HG02943 (cell line): ENCODE measurements at regions not wholly inside any gene's neighbourhood (a gene's known extent, or its start where the extent isn't known, plus 50 kb on each side); places are given as distances from the start of the nearest gene placed in this dataset.

Experiments used
- ATAC-seq: cut with Tn5 transposase; IDR thresholded peaks from one replicate; pipeline ENCODE4 v1.9.1; 2021; ENCODE audit warnings: mild to moderate bottlenecking, low read depth, moderate library complexity; ENCODE audit not compliant: unreplicated experiment

DNA sequence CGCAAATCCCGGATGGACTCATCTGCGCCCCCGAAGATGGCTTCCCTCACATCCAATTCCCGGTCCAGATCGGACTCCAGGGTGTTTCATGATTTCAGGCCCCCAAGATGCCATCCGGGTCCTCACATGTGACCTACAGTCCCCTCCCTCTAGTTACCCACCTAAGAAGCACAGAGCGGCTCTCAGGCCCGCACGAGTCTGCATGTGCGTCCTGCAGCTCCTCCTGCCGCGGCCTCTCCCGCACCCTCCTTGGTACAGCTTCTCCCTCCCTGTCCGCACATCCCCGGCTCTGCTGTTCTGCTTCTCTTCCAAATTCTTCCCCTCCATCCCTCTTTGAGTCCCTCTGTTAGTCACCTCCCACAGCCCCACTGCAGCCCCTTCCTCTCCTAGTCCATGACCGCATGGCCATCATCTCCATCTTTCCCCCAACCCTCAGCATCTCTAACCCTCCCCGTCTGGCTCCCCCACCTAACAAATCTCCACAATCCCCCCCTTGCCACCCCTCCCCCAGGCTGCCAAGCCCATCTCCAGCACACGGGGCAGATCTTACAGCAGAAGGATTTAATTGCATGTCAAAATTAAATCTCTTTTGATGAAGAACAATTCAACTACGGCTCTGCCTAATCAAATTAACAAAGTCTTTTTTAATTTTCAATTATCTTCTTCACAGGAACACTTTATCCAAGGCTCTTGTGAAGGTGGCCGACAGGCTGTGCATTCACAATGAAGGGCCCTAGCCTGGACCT is 231.0 kb downstream of the RBFOX3 start:
- no peak for ATAC-seq

DNA sequence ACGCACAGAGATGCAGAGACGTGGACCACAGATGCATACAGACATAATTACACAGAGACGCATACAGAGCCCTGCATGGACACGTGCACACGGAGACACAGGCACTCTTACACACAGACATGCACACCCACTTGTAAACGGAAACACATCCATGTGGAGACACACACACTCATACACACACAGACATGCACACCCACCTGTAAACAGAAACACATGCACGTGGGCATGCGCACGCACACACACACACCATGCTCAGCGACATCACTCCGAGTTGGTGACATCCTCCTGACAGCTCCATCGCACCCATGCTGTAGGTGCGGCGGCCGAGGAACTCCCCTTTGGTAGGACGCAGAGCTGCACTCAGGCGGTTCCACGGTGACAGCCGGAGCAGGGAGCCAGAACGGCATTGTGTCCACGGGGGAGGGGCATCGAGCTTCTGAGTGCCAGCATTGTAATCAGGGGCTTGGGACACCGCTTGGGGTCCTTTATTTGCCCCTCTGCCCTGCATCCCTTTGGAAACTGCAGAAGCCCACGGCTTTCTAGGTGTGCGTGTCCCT is 233.5 kb downstream of the RBFOX3 start:
- ATAC-seq, result no peak

- no peak for ATAC-seq
Observed at GRCh38 chr17:79374807-79375206, 236.0 kb downstream of the RBFOX3 start.

- ATAC-seq, result no peak
Observed at GRCh38 chr17:79374087-79374689, 236.7 kb downstream of the RBFOX3 start.

DNA sequence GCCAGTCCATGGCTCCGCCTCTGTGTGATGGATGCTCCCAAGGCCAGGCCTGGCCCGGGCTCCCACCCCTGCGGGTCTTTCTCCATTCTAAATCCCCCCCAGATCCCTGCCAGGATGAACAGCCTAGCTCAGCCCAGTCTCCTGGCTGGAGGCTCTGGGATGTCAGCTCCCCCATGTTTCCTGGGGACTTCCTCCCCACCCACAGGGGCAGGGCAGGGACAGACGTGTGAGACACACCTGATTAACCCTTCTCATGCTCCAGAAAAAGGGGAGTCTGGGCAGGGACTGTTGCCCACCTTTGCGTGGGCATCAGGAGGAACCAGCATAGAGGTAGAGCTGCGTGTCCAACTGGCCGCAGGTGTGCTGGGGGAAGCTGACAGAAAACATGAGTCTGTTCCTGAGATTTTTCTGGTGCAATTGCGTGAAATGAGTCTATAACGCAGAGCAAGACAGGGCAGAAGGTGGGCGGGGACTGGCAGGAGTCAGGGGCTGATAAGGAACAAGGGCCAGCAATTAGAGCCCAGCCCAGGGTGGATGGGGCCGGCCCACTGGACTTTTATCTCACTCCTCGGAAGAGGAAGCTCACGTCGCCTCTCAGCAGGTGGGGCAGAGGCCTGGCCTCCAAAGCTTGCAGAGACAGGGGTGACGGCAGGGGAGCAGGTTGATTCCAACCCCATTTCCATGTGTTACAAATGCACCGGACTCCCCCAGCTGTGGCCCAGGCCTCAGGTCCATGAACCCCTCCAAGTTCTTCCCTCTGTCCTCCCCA is 238.2 kb downstream of the RBFOX3 start:
- ATAC-seq, result no peak

- ATAC-seq, result no peak
Observed at GRCh38 chr17:79371984-79372383, 238.9 kb downstream of the RBFOX3 start.

GRCh38 chr17:79370594-79370993 is 240.3 kb downstream of the RBFOX3 start:
- ATAC-seq, result no peak

GRCh38 chr17:79370126-79370525 is 240.7 kb downstream of the RBFOX3 start:
- no peak for ATAC-seq

DNA sequence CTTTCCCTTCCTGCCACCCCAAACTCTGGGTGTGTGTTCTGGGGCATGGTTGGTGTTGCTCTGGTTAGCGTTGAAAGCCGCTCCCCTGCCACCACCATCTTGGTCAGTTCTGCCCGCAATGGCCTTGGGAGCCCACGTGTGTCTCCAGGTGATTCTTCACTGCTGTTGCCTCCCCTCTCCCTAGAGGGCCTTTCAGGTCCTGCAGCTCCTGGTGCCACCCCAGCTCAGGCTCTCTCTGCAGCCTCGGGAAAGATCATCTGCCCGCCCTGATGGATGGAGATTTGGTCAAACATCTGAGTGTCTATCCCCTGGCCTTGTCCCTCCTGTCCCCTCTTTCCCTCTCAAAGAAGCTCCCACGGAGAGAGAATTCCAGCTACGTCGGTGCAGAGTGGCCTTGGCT is 241.3 kb downstream of the RBFOX3 start:
- ATAC-seq, result no peak

DNA sequence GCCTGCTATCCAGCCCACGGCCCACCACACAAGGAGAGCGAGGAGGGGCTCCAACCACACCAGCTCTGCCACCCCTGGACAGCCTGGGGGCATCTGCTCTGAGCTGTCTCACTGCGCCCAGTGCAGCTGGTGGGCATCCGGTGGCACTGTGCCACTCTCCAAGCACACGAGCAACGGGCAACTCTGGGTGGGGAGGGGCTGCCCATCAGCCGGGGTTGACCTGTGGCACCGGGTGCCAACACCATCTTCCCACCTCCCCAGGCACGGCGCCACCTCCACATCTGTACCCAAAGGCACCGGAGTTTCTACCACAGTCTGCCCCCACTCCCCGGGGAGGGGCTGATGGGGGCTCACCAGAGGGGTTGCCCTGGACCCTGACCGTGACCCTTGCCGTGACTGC is 241.8 kb downstream of the RBFOX3 start:
- no peak for ATAC-seq

- no peak for ATAC-seq
Observed at GRCh38 chr17:79368521-79368920, 242.3 kb downstream of the RBFOX3 start.

DNA sequence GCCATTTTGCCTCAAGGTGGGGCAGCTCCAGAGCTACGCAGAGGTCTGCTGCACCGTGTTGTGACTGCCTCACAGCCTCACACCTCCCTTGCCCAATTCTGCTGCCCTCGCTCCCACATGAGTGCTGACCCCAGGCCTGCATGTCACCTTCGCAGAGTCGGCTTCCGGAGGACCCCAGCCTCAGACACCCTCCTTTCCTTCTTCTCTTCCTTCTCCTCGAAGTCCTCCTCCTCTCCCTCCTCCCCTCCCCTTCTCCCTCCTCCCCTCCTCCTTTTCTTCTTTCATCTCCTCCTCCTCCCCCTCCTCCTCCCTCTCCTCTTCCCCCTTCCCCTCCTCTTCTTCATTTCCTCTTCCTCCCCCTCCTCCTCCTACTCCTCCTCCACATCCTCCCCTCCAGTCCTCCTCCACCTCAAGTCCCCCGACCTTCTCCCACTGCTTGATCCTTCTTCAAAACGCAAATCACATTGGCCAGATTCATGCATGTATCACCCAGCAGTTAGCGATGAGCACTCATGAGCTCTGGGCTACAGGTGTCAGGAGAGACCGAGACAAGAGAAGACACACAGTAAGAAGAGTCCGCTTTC is 243.8 kb downstream of the RBFOX3 start:
- no peak for ATAC-seq

DNA sequence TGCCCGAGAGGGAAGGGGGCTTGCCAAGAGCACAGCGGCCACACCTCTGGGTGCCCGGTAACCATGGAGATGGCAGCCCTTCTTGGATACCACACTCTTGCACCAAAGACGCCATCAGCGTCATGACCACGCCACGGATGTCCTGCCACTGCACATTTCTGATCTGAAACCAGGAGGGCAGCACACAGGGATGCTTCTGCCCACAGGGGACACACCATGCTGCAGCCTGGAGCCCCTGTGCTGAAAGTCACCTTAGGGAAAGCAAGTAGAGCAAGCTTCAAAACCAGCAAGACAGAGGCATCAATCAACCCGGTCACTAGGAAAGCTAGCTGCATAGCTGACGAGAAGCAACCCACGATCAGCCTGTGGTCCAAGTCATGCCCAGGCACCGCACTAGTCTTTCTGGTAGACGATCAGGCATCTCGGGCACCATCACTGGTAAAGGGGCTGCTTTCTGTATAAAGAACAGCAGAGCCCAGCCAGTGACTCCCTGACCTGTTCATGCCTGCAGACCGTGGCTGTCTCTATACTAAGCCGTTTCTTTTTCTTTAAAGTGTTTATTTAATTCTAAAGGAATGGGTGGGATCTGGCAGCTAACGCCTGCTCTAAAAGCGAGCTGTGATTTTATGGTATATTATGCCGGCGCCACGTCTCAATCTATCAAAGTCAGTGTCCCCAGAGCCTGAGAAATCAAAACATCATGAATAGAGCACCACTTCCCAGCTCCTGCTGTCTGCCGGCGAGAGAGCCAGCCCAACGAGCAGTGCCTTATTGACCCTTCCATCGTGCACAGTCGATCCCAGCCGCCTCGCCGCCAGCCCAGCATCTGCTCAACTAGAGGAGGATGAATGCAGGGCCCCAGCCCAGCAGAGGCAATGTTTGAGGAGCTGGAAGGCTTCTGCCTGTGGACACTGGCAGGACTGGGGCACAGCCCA is 244.7 kb downstream of the RBFOX3 start:
- ATAC-seq, result no peak

- no peak for ATAC-seq
Observed at GRCh38 chr17:79365351-79365750, 245.5 kb downstream of the RBFOX3 start.

DNA sequence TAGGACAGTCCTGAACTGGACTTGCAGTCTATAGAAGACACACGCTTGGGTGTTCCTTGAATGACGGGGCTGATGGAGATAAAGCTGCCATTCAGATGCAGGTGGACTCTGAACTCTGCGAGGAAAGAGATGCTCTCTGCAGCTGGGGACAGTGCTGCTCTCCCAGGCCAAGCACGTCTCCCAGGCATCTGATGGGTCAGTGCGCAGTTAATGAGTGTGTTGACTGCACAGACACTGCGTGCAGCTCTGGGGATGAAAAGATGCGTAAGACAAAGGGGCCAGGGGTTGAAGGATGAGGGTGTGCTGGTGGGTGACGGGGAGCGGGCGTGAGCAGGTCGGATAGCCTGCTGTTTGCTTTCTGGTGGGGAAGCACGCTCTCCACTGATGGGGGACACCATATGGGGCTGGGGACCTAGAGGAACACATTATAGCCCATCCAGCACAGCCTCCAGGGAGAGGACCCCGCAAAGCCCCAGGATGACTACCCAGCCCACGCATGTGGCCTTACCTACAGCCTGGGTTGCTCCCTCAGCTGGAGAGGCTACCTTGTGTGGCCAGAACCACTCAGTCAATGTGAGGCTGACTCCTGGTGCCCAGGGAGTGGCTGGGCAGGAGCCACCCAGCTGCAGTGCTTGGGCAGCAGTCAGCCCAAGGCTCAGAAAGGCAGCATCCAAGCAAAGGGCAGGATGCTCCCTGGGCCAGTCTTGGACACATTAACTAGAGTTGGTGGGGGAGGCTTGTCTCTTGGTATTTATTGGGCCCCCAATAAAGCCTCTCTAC is 246.3 kb downstream of the RBFOX3 start:
- no peak for ATAC-seq

- no peak for ATAC-seq
Observed at GRCh38 chr17:79363552-79364275, 247.1 kb downstream of the RBFOX3 start.

GRCh38 chr17:79362772-79363305 is 248.0 kb downstream of the RBFOX3 start:
- no peak for ATAC-seq
